ENCODE measurements at regions not wholly inside any gene's neighbourhood (a gene's known extent, or its start where the extent isn't known, plus 50 kb on each side); places are given as distances from the start of the nearest gene placed in this dataset.

GRCh38 chr14:45728434-45729225 is 475.6 kb upstream of the MIS18BP1 start:
- ATAC-seq (no peak), FAIRE-seq (no peak), DNase-seq (no peak)
- intact Hi-C loops (cut with DNase I) = no loop called here
- TF ChIP-seq, protein P1, sequence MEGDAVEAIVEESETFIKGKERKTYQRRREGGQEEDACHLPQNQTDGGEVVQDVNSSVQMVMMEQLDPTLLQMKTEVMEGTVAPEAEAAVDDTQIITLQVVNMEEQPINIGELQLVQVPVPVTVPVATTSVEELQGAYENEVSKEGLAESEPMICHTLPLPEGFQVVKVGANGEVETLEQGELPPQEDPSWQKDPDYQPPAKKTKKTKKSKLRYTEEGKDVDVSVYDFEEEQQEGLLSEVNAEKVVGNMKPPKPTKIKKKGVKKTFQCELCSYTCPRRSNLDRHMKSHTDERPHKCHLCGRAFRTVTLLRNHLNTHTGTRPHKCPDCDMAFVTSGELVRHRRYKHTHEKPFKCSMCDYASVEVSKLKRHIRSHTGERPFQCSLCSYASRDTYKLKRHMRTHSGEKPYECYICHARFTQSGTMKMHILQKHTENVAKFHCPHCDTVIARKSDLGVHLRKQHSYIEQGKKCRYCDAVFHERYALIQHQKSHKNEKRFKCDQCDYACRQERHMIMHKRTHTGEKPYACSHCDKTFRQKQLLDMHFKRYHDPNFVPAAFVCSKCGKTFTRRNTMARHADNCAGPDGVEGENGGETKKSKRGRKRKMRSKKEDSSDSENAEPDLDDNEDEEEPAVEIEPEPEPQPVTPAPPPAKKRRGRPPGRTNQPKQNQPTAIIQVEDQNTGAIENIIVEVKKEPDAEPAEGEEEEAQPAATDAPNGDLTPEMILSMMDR (IDR thresholded peaks at IDR 0.05) = no peak
- WGBS, 2 donors = 34 to 55% methylated on average over 3 of the region's 3 CpGs
- no peaks in the 10 kb centered on the region for H3K27me3 ChIP-seq
- H3K4me3 ChIP-seq = no peak overlapping the region
- no peaks in the 10 kb centered on the region for H3K36me3 ChIP-seq
- H3K27ac ChIP-seq = no peak overlapping the region
- H3K9me3 ChIP-seq = no peaks in the 10 kb centered on the region
- H3K4me1 ChIP-seq = no peaks in the 10 kb centered on the region

DNA sequence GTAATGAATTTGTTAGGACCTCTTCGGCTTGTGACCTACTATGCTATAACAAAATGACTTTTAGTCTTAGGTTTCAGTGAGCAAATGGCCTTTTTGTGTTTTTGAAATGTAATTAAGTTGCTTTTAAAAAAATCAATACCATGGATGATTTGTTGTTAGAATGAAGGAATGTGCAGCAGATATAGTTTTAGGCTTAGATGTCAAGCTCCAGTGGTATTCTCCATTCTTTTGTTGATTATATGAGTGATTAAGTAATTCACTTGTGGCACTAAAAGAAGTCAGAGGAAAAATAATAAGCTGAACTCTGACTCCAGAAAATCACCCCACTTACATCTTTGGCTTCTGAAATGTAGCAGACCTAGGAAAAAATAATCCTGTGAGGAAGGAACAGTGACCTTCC is 474.1 kb upstream of the MIS18BP1 start:
- H3K4me1 ChIP-seq = no peaks in the 10 kb centered on the region
- H3K36me3 ChIP-seq = no peaks in the 10 kb centered on the region
- no peak for DNase-seq
- TF ChIP-seq, protein P1 (IDR thresholded peaks at IDR 0.05) = no peak
- WGBS, 2 donors = 55 to 68% methylated on average over 1 of the region's 1 CpG
- H3K27me3 ChIP-seq = no peaks in the 10 kb centered on the region
- H3K27ac ChIP-seq = no peak overlapping the region
- no peak overlapping the region for H3K4me3 ChIP-seq
- no peak for ATAC-seq
- H3K9me3 ChIP-seq = no peaks in the 10 kb centered on the region
- no peak for FAIRE-seq
- intact Hi-C loops (cut with DNase I) = no loop called here

GRCh38 chr14:45721472-45721871 is 468.5 kb upstream of the MIS18BP1 start:
- Histone ChIP-seq H3K27me3 (no peaks in the 10 kb centered on the region), H3K36me3 (no peaks in the 10 kb centered on the region), H3K4me3 (no peak overlapping the region), H3K9me3 (no peaks in the 10 kb centered on the region), H3K4me1 (no peaks in the 10 kb centered on the region), H3K27ac (no peak overlapping the region)
- TF ChIP-seq, protein P1 (IDR thresholded peaks at IDR 0.05) = no peak
- FAIRE-seq (no peak), ATAC-seq (no peak), DNase-seq (no peak)
- intact Hi-C loops (cut with DNase I) = no loop called here

DNA sequence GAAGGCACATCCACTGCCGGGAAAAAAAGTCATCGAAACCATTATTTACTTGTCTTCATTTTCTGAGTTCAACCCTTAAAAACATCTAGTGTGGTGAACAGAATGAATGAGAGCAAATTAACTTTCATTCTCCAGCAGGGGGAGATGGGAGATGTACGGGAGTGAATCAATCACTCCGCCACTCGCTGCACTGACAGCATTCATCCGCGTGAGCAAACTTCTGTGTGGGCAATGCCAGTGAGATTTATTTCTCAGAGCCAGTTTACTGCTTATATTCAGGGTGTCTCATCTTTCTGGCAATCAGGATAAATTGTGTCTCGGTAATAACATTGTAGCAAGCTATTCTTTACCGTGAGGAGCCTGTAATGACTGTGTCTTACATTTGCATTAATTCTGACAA is 463.6 kb upstream of the MIS18BP1 start:
- no peaks in the 10 kb centered on the region for H3K9me3 ChIP-seq
- WGBS, 2 donors = 57% methylated on average over 9 of the region's 9 CpGs
- TF ChIP-seq, protein P1 (IDR thresholded peaks at IDR 0.05) = no peak
- no peaks in the 10 kb centered on the region for H3K4me1 ChIP-seq
- no peak overlapping the region for H3K4me3 ChIP-seq
- no peak overlapping the region for H3K27ac ChIP-seq
- H3K36me3 ChIP-seq = no peaks in the 10 kb centered on the region
- intact Hi-C loops (cut with DNase I) = no loop called here
- H3K27me3 ChIP-seq = no peaks in the 10 kb centered on the region
- no peak for FAIRE-seq
- DNase-seq = no peak
- ATAC-seq = no peak

DNA sequence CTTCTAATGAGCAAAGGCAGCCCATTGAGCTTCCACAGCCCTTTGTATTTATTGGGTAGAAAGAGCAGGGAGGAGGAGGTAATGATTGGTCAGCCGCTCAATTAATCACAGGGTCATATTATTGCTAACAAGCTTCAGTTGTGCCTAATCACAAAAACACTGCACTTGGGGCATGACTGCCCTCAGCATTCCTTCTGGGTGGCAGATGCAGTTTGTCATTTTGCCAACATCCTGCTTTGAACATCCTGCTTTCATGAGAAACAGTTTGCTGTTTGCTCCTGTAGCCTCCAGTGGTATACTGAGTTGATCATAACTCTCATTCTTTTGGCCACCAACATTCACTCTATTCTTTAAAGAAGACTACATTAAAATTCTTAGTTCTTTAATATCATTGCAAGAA is 462.9 kb upstream of the MIS18BP1 start:
- H3K36me3 ChIP-seq = no peaks in the 10 kb centered on the region
- H3K27me3 ChIP-seq = no peaks in the 10 kb centered on the region
- no peaks in the 10 kb centered on the region for H3K9me3 ChIP-seq
- no peak overlapping the region for H3K27ac ChIP-seq
- H3K4me1 ChIP-seq = no peaks in the 10 kb centered on the region
- 80 to 96% methylated on average over 1 of the region's 1 CpG for WGBS, 2 donors
- H3K4me3 ChIP-seq = no peak overlapping the region
- TF ChIP-seq, protein P1 (IDR thresholded peaks at IDR 0.05) = no peak
- no peak for DNase-seq
- intact Hi-C loops (cut with DNase I) = no loop called here
- FAIRE-seq = no peak
- ATAC-seq = no peak

Data from pancreas (tissue), 10 donors.